ENCODE measurements at regions not wholly inside any gene's neighbourhood (a gene's known extent, or its start where the extent isn't known, plus 50 kb on each side); places are given as distances from the start of the nearest gene placed in this dataset.

- no peak for TF ChIP-seq POLR2A (IDR thresholded peaks at IDR 0.05)
- TF ChIP-seq POLR2AphosphoS5 (IDR thresholded peaks at IDR 0.05) = no peak
- no peak for TF ChIP-seq CTCF (IDR thresholded peaks at IDR 0.05)
Measured at GRCh38 chr5:155091768-155092717, 78.5 kb downstream of the KIF4B start.
